GM21390 (cell line): ENCODE measurements at regions not wholly inside any gene's neighbourhood (a gene's known extent, or its start where the extent isn't known, plus 50 kb on each side); places are given as distances from the start of the nearest gene placed in this dataset.
"Not testable (repeated sequence)": the region's sequence is repeated elsewhere in the genome, so short reads cannot be mapped to it uniquely, and the experiment has no call there.

Experiments
- ATAC-seq: cut with Tn5 transposase; IDR thresholded peaks from one replicate; pipeline ENCODE4 v1.9.1; 2021; ENCODE audit not compliant: unreplicated experiment

GRCh38 chr10:9911488-9911887, 1106.2 kb upstream of the CELF2 start:
- ATAC-seq = no peak

- no peak for ATAC-seq
Measured at GRCh38 chr10:9913876-9914514, 1103.7 kb upstream of the CELF2 start.

GRCh38 chr10:9921544-9921943, 1096.1 kb upstream of the CELF2 start:
- no peak for ATAC-seq

- no peak for ATAC-seq
Measured at GRCh38 chr10:9922126-9922870, 1095.4 kb upstream of the CELF2 start.

GRCh38 chr10:9926003-9926402, 1091.7 kb upstream of the CELF2 start:
- ATAC-seq = no peak

GRCh38 chr10:9926881-9927280, 1090.8 kb upstream of the CELF2 start:
- ATAC-seq = no peak

GRCh38 chr10:9939716-9940115, 1078.0 kb upstream of the CELF2 start:
- ATAC-seq = no peak

- ATAC-seq = no peak
Measured at GRCh38 chr10:9944690-9945089, 1073.0 kb upstream of the CELF2 start.

GRCh38 chr10:9950070-9950469, 1067.6 kb upstream of the CELF2 start:
- ATAC-seq = no peak

- ATAC-seq = no peak
Measured at GRCh38 chr10:9951481-9952257, 1066.0 kb upstream of the CELF2 start.

GRCh38 chr10:9957351-9957750, 1060.3 kb upstream of the CELF2 start:
- ATAC-seq = no peak

GRCh38 chr10:9957876-9958275, 1059.8 kb upstream of the CELF2 start:
- not testable (repeated sequence) for ATAC-seq

- no peak for ATAC-seq
Measured at GRCh38 chr10:9965341-9965740, 1052.3 kb upstream of the CELF2 start.

GRCh38 chr10:9986786-9987185, 1030.9 kb upstream of the CELF2 start:
- no peak for ATAC-seq

GRCh38 chr10:9987197-9987596, 1030.5 kb upstream of the CELF2 start:
- no peak for ATAC-seq

- no peak for ATAC-seq
Measured at GRCh38 chr10:9992661-9993060, 1025.0 kb upstream of the CELF2 start.

- no peak for ATAC-seq
Measured at GRCh38 chr10:9994131-9994530, 1023.5 kb upstream of the CELF2 start.

- no peak for ATAC-seq
Measured at GRCh38 chr10:9999627-10000026, 1018.0 kb upstream of the CELF2 start.

GRCh38 chr10:10007957-10008356, 1009.7 kb upstream of the CELF2 start:
- no peak for ATAC-seq

- ATAC-seq = no peak
Measured at GRCh38 chr10:10010397-10010796, 1007.3 kb upstream of the CELF2 start.

GRCh38 chr10:10014846-10015245, 1002.8 kb upstream of the CELF2 start:
- no peak for ATAC-seq

GRCh38 chr10:10017716-10018115, 1000.0 kb upstream of the CELF2 start:
- no peak for ATAC-seq
